GM06990 (cell line): ENCODE measurements at regions not wholly inside any gene's neighbourhood (a gene's known extent, or its start where the extent isn't known, plus 50 kb on each side); places are given as distances from the start of the nearest gene placed in this dataset.

Source experiments
- DNase-seq: peaks from one replicate; pipeline ENCODE4 v3.0.0-alpha.2; 2011; ENCODE audit not compliant: insufficient read length; ENCODE audit errors: extremely low read depth
- H3K27me3 ChIP-seq: replicated peaks from 2 replicates; pipeline ENCODE4 v1.6.0; 2011; ENCODE audit warnings: low read length; ENCODE audit not compliant: control insufficient read depth, insufficient read depth
- H3K36me3 ChIP-seq: 2 replicates; pipeline ENCODE4 v1.5.1; 2011; ENCODE audit warnings: low read length; ENCODE audit not compliant: control insufficient read depth, insufficient read depth
- H3K4me3 ChIP-seq: replicated peaks from 2 replicates; pipeline ENCODE4 v1.5.1; 2011; ENCODE audit warnings: low read depth, mild to moderate bottlenecking, control low read depth, low read length
- TF ChIP-seq, protein P1 (sequence below): IDR thresholded peaks from 2 replicates; pipeline ENCODE4 v1.5.1; 2011; ENCODE audit warnings: low read length, control low read depth, mild to moderate bottlenecking, inconsistent platforms; ENCODE audit not compliant: insufficient read depth, poor library complexity, severe bottlenecking

DNA sequence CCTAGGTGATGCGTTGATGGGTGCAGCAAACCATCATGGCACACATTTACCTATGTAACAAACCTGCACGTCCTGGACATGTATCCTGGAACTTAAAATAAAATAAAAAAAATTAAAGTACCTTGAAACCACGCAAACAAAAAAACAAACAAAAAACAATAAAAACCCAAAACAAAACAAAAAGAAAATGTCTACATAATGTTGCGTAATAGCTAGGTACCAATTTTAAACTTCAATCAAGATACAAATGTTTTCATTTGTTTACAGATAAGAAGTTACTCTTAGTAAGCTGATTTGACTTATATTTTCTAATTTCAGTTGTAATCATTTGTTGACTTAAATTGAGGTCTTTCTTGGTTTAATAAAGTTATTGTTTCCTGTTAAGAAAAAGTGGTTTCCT is 349.6 kb upstream of the KCNMB2 start:
- no peak for DNase-seq
- TF ChIP-seq, protein P1, sequence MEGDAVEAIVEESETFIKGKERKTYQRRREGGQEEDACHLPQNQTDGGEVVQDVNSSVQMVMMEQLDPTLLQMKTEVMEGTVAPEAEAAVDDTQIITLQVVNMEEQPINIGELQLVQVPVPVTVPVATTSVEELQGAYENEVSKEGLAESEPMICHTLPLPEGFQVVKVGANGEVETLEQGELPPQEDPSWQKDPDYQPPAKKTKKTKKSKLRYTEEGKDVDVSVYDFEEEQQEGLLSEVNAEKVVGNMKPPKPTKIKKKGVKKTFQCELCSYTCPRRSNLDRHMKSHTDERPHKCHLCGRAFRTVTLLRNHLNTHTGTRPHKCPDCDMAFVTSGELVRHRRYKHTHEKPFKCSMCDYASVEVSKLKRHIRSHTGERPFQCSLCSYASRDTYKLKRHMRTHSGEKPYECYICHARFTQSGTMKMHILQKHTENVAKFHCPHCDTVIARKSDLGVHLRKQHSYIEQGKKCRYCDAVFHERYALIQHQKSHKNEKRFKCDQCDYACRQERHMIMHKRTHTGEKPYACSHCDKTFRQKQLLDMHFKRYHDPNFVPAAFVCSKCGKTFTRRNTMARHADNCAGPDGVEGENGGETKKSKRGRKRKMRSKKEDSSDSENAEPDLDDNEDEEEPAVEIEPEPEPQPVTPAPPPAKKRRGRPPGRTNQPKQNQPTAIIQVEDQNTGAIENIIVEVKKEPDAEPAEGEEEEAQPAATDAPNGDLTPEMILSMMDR = no peak

DNA sequence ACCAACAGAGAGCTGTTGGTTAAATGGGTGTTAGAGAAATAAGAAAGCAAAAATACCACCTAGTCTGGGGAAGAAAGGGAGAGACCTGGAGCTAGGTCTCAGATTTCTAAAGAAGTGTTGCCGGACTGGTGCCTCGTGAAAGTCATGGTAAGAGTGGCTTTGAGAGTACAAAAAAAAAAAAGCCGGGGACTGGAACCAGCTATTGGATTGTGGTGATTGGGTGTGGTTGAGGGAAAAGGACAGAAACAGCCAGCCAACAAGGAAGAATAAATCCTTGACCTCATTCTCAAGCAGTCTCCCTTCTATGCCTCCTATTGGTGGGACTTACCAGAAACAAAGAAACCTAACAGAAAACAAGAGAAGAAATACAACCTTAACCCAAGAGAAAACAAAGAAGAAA is 346.4 kb upstream of the KCNMB2 start:
- TF ChIP-seq, protein P1 = no peak
- Histone ChIP-seq H3K4me3 (no peak overlapping the region), H3K36me3 (no peaks in the 10 kb centered on the region), H3K27me3 (no peaks in the 10 kb centered on the region)
- DNase-seq = no peak

More for the DNA sequence above, 349.6 kb upstream of the KCNMB2 start:
- no peak overlapping the region for H3K4me3 ChIP-seq
- H3K27me3 ChIP-seq = no peaks in the 10 kb centered on the region
- no peaks in the 10 kb centered on the region for H3K36me3 ChIP-seq

DNA sequence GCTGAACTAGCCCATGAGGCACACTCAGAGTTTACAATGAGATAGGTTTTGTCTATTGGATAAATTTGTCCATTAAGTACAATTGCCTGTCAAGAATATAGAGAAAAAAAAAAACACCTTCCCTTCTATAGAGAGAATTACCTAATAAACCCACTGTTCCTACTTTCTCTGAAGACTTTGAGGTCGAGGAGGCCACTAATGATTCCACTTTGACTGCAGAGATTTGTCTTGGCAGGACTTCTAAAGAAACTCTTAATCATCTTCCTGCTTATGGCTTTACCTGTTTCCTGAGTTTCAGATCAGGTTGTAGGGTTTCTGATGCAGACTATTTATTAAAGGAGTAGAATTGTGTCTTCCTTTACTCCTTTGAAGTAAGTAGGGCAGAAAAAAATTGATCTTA is 342.4 kb upstream of the KCNMB2 start:
- TF ChIP-seq, protein P1 = no peak
- H3K27me3 ChIP-seq = no peaks in the 10 kb centered on the region
- no peak for DNase-seq
- H3K4me3 ChIP-seq = no peak overlapping the region
- no peaks in the 10 kb centered on the region for H3K36me3 ChIP-seq

DNA sequence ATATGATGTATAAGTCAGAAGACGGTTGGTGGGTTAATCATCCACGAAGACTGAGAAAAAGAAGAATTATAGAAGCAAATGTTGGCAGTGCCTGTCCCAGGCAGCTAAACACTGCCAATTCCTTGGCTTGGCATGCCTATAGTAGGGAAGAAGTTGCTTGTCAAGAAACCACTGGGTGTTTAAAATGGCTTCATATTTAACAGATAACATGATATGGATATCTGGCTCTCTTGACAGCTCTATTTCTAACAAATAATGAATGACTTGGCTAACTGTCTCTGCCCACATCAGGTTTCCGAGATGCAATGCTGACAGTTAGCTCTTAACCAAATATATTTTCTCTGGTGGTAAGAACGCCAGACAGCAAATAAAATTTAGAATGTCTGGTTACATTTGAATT is 341.7 kb upstream of the KCNMB2 start:
- DNase-seq = no peak
- H3K36me3 ChIP-seq = no peaks in the 10 kb centered on the region
- no peak overlapping the region for H3K4me3 ChIP-seq
- no peaks in the 10 kb centered on the region for H3K27me3 ChIP-seq
- TF ChIP-seq, protein P1 = no peak

DNA sequence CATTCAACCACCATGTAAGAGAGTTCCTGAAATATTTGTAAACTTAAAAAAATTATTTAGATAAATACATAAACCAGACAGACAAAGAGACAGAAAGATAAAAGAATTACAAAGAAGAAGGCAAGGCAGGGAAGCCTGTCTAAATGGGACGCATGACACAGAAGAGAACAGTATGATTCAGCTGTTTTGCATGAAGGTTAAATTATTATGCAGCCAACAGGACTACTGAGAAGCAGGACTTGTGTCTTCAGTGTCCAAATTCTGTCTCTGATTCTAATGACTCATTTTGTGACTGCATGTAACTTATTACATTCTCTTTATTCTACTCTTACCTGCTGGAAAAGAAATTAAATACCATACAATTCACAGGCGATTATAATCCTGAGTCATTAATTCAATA is 340.4 kb upstream of the KCNMB2 start:
- Histone ChIP-seq H3K36me3 (no peaks in the 10 kb centered on the region), H3K27me3 (no peaks in the 10 kb centered on the region), H3K4me3 (no peak overlapping the region)
- no peak for DNase-seq
- TF ChIP-seq, protein P1 = no peak

DNA sequence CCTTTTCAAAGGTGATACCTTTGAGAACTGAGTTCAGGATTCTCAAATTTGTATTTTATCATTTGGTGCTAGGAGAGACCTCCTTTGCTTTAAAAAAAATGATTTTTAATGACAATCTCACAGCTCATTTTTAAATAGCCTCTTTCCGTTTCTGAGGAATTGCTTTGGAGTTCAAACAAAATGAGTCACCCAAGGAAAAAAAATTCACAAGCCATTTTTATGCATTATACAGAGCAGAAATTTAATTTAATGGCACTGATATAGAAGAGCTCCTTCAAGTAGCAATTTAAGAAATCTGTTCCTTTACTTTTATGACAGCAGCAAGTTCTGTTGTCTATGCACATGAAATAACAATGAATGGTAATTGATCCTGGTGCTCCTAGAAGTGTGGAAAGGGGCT is 337.9 kb upstream of the KCNMB2 start:
- no peak for DNase-seq
- TF ChIP-seq, protein P1 = no peak
- no peak overlapping the region for H3K4me3 ChIP-seq
- H3K36me3 ChIP-seq = no peaks in the 10 kb centered on the region
- H3K27me3 ChIP-seq = no peaks in the 10 kb centered on the region
